Heart right ventricle (tissue), 16 donors: ENCODE measurements at regions not wholly inside any gene's neighbourhood (a gene's known extent, or its start where the extent isn't known, plus 50 kb on each side); places are given as distances from the start of the nearest gene placed in this dataset.
"Not testable (repeated sequence)": the region's sequence is repeated elsewhere in the genome, so short reads cannot be mapped to it uniquely, and the experiment has no call there.

ENCODE experiments used
- ATAC-seq, 8 donors: fragments of 200-7000 bp; cut with Tn5 transposase; one replicate each; pipeline ENCODE4 v1.9.1; 2020; ENCODE audit warnings: mild to moderate bottlenecking in 8 of 8, moderate library complexity in 8 of 8, moderate number of reproducible peaks in 1 of 8
- DNase-seq, 2 donors: peaks; one replicate each; pipeline ENCODE4 v3.0.0-alpha.2; 2020
- H3K27ac ChIP-seq, 10 donors: fragments of 200-600 bp; sonication (generic) in 2 of 10; one replicate each; pipeline versions ENCODE4 v1.5.0 to v1.8.0; 2020 to 2022; ENCODE audit warnings: mild to moderate bottlenecking in 3 of 10
- H3K27me3 ChIP-seq, 7 donors: fragments of 200-600 bp; one replicate each; pipeline ENCODE4 v1.8.0; 2021 to 2022; ENCODE audit warnings: mild to moderate bottlenecking in 2 of 7
- H3K36me3 ChIP-seq, 9 donors: fragments of 200-600 bp; sonication (generic) in 1 of 9; one replicate each; pipeline versions ENCODE4 v1.5.0 to v1.8.0; 2020 to 2022; ENCODE audit warnings: mild to moderate bottlenecking in 2 of 9
- H3K4me1 ChIP-seq, 9 donors: fragments of 200-600 bp; sonication (generic) in 1 of 9; one replicate each; pipeline versions ENCODE4 v1.5.0 to v1.8.0; 2020 to 2022; ENCODE audit warnings: mild to moderate bottlenecking in 4 of 9
- H3K4me3 ChIP-seq, 10 donors: fragments of 200-600 bp; sonication (generic) in 2 of 10; one replicate each; pipeline versions ENCODE4 v1.5.0 to v1.8.0; 2020 to 2022; ENCODE audit warnings: mild to moderate bottlenecking in 7 of 10, moderate library complexity in 2 of 10
- H3K9me3 ChIP-seq, 11 donors: fragments of 200-600 bp in 10 of 11; sonication (generic) in 2 of 11; one replicate each; pipeline versions ENCODE4 v1.5.0 to v1.8.0; 2013 to 2022; ENCODE audit warnings: mild to moderate bottlenecking in 2 of 11, control low read depth in 1 of 11, moderate library complexity in 1 of 11
- CTCF ChIP-seq, 9 donors: fragments of 200-600 bp; sonication (generic) in 2 of 9; IDR thresholded peaks; one replicate each; pipeline versions ENCODE4 v1.5.0 to v1.8.0; 2021 to 2022; ENCODE audit warnings: antibody characterized with exemption in 9 of 9, mild to moderate bottlenecking in 5 of 9, moderate library complexity in 1 of 9
- WGBS, 2 donors: extraction: QIAGEN DNeasy Blood & Tissue Kit; methylation state at CpG; one replicate each; pipeline ENCODE4 v1.1.7; 2013; ENCODE audit warnings: inconsistent platforms in 1 of 2; 5-methylcytosine and 5-hydroxymethylcytosine counted together
- intact Hi-C, 10 donors: fragments of 100-400 bp; cut with DNase I; formaldehyde crosslinking; loops; one replicate each; pipeline versions ENCODE4 v1.11.1 to v1.14.2; 2022
- donor health status: Arrhythmogenic right ventricular cardiomyopathy.
- donor health status: ischemic (EF 13 %, LVEDD 7.1; RV severe dilation, severe dysfunction).
- donor health status: healthy with polysubstance abuse.
- donor health status: DM: no; HTN: yes; CAD: no.
- donor health status: DM: no; HTN: no; CAD: no.
- donor health status: ischemic (EF 25% LVEDD 6.9; RV normal size, moderate dysfunction).
- donor health status: ischemic (EF 25% LVEDD 5.7; RV mildly dilated, moderate dysfunction).
- donor health status: healthy.
- donor health status: DM: yes; HTN: yes; CAD: no.
- donor health status: Ischemic cardiomyopathy.
- donor health status: ischemic (EF 35%, LVEDD 5.7; RV mildly dilated, moderate dysfunction).
- donor health status: nonischemic (EF 11% LVEDD 7.7; RV severe dilation, severe dysfunction).
- donor health status: DM: yes; HTN: yes; CAD: no.
- donor health status: PGD.
- donor health status: ischemic (EF 29% LVEDD 5.4; RV normal size, mild dysfunction).
- donor health status: nonischemic (EF 23%, LVEDD 6.1; RV moderate dilation, normal function).

- ATAC-seq (no peak), DNase-seq (no peak)
- WGBS, 2 donors: 73 to 76% methylated on average over 2 of the region's 2 CpGs
- no peaks in the 10 kb centered on the region for H3K36me3 ChIP-seq
- H3K27ac ChIP-seq: no peak overlapping the region
- intact Hi-C loops: no loop called here
- H3K4me3 ChIP-seq: no peak overlapping the region
- H3K9me3 ChIP-seq: peaks cover 0 to 15% (median 0%) of the 10 kb centered on the region in 11 donors
- H3K27me3 ChIP-seq: no peaks in the 10 kb centered on the region
- TF ChIP-seq CTCF (IDR thresholded peaks at IDR 0.05): no peak
- H3K4me1 ChIP-seq: no peaks in the 10 kb centered on the region
Measured at GRCh38 chr11:97548280-97548679, 1158.5 kb downstream of the JRKL start.

- Histone ChIP-seq H3K9me3 (peaks cover 0 to 4% (median 0%) of the 10 kb centered on the region in 11 donors), H3K4me3 (no peak overlapping the region), H3K4me1 (no peaks in the 10 kb centered on the region), H3K27ac (no peak overlapping the region), H3K36me3 (no peaks in the 10 kb centered on the region), H3K27me3 (no peaks in the 10 kb centered on the region)
- WGBS, 2 donors: 68 to 74% methylated on average over 2 of the region's 2 CpGs
- TF ChIP-seq CTCF (IDR thresholded peaks at IDR 0.05): peak in 6 of 9 donors; percentile 12 to 35 (median 22)
- DNase-seq: no peak
- intact Hi-C loops: no loop called here
- ATAC-seq: no peak
Measured at GRCh38 chr11:97557399-97557798, 1167.6 kb downstream of the JRKL start.

- Histone ChIP-seq H3K27ac (no peak overlapping the region), H3K4me3 (no peak overlapping the region), H3K4me1 (no peaks in the 10 kb centered on the region), H3K9me3 (peaks cover 0 to 45% (median 0%) of the 10 kb centered on the region in 11 donors), H3K36me3 (no peaks in the 10 kb centered on the region), H3K27me3 (no peaks in the 10 kb centered on the region)
- DNase-seq (no peak), ATAC-seq (no peak)
- intact Hi-C loops: no loop called here
- TF ChIP-seq CTCF (IDR thresholded peaks at IDR 0.05): no peak
- 91 to 97% methylated on average over 1 of the region's 1 CpG for WGBS, 2 donors
Measured at GRCh38 chr11:97567801-97568200, 1178.0 kb downstream of the JRKL start.

- H3K9me3 ChIP-seq: peaks cover 0 to 44% (median 0%) of the 10 kb centered on the region in 11 donors
- no peak for TF ChIP-seq CTCF (IDR thresholded peaks at IDR 0.05)
- H3K27me3 ChIP-seq: no peaks in the 10 kb centered on the region
- ATAC-seq (no peak), DNase-seq (no peak)
- no peak overlapping the region for H3K27ac ChIP-seq
- no peak overlapping the region for H3K4me3 ChIP-seq
- WGBS, 2 donors: 58 to 59% methylated on average over 3 of the region's 3 CpGs
- intact Hi-C loops: no loop called here
- H3K36me3 ChIP-seq: no peaks in the 10 kb centered on the region
- H3K4me1 ChIP-seq: no peaks in the 10 kb centered on the region
Measured at GRCh38 chr11:97570636-97571035, 1180.8 kb downstream of the JRKL start.

GRCh38 chr11:97573771-97574170, 1184.0 kb downstream of the JRKL start:
- intact Hi-C loops, H3K27ac ChIP-seq, H3K4me3 ChIP-seq, ATAC-seq, DNase-seq, H3K36me3 ChIP-seq, H3K4me1 ChIP-seq, H3K27me3 ChIP-seq: not testable (repeated sequence)
- WGBS, 2 donors: 93 to 95% methylated on average over 6 of the region's 6 CpGs
- H3K9me3 ChIP-seq: peaks cover 0 to 16% (median 0%) of the 10 kb centered on the region in 11 donors
